Stimulated activated CD4-positive, alpha-beta T cell treated with anti-CD3 and anti-CD28 coated beads, TNF-alpha, amount 100 ng/mL, for 4 hours (primary cell): ENCODE measurements at regions not wholly inside any gene's neighbourhood (a gene's known extent, or its start where the extent isn't known, plus 50 kb on each side); places are given as distances from the start of the nearest gene placed in this dataset.
A peak's percentile ranks its signal among the peaks of the same experiment; 100 is the strongest.

ENCODE experiments used
- DNase-seq, 3 experiments: peaks; one replicate each; pipeline ENCODE4 v3.0.0-alpha.2; 2020; ENCODE audit warnings: low read depth in 3 of 3

DNA sequence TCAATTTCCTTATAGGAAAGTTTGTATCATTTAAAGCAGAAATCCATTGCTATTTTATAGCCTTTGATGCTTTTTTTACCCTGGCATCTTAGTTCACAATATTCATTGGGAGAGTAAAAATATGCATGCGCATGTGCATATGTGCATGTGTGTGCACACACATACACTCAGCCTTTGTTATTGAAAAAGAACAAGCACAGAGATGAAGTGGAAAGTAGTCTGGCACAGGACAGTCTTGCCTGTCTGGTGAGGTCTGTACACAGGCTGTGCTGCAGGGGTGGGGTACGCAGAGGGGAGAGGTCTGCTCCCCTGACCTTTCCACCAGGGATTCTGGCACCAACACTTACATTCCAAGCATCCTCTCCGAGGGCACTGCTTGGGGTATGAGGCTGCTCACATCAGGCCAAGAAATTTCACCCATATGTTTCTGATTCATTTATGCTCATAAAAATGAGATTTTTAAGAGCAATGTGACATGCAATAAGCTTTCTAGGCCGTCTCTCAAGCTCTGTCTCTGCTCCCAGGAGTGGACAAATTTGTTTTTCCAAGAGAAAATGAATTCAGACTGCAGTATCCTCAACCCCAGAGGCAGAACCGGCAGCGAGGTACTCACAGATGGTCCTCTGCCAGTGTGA, 237.2 kb downstream of the INSIG2 start:
- DNase-seq = no peak

DNA sequence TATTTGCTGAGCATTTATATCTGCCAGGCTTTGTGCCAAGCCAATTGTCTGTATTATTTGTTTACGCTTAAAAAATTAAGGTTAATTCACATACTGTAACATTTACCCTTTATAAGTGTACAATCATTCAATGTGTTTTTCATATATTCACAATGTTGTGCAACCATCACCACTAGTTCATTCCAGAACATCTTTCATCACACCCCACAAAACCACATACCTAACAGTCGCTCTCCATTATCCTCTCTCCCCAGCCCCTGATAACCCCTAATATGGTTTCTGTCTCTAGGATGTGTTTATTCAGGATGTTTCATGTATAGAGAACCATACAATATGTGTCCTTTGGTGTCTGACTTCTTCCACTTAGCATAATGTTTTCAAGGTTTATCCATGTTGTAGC, 234.1 kb downstream of the INSIG2 start:
- DNase-seq = no peak

DNA sequence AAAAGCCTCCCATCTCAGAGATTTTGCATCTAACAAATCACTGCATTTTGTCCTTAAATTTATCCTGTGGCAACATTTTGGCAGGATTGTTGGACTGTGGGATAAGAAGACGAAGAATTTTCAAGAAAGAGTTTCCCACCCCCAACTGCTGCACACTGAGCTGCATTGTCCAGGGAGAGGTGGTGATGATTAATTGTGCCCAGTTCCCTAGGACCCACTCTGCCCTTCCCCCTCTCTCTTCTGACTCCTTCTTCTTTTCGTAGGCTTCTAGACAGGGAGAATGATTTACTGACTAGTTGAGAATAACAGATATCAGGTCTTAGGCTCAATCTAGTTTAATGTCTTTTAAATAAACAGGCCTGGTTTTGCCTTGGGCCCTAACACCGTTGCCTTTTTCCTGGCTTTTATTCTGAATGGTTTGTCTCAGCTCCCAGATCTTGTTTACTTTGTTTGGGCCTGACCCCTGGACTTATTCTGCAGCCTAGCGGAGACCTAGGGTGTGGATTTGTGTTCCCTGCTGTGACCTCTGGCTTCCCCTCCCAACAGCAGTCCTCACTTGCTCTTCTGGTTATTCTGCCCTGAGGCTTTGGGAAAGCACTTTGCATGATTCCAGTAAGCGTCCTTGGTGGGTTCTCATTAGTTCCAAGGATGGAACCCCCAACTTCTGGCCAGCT, 233.3 kb downstream of the INSIG2 start:
- DNase-seq = no peak

DNA sequence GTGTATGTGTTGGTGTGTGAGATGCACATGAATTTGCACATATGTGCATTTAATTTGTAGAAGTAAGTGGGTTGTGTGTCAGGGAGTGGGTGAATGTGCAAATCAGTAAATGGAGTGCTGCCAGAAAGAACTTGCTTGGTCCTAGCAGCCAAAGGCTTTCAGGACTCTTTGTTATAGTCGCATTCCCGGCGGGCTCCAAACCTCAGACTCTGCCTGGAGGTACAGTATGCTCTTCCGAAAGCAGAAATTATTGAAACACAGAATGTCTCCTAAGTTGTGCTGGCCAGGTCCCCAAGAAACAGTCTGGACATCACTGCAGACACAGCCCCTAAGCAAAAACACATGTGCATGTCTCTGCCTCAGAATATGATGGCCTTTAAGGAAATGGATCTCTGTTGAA, 232.4 kb downstream of the INSIG2 start:
- DNase-seq = no peak

DNA sequence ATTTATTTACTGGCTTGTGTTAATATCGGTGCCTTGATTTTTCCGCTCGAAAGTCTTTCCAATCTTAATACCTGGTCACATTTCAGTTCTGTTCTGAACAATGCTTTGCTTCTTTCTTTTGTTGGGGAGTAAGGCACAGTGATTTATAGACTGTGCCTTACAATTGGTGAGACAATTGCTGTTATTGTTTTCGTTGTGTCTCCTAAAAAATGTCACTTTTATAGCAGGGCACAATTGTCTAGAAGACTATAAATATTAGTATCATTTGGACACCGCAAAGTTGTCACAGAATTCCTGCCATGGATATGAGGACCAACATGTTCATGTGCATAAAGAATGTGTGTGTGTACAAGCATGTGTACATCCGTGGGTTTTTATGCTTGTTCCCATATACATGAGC, 231.9 kb downstream of the INSIG2 start:
- DNase-seq = no peak

DNA sequence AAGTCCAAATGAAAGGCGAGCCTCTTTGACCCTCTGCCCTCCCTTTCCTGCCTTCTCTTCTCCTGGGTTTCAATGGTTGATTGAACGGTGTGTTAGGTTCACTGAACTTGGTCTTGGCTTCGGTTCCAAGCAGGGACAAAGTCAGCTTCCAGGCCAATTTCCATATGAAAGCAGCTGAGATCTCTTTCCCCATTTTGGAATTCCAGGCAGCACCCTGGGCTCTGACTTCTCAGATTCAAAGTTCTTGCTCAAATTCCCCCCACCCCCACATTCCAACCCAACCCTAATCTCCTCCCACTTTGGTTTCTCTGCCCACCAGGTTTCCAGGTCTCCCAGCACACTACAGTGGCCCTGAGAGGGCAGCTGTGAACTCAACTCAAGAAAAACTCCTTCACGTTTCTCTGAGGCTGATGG, 231.0 kb downstream of the INSIG2 start:
- no peak for DNase-seq

DNA sequence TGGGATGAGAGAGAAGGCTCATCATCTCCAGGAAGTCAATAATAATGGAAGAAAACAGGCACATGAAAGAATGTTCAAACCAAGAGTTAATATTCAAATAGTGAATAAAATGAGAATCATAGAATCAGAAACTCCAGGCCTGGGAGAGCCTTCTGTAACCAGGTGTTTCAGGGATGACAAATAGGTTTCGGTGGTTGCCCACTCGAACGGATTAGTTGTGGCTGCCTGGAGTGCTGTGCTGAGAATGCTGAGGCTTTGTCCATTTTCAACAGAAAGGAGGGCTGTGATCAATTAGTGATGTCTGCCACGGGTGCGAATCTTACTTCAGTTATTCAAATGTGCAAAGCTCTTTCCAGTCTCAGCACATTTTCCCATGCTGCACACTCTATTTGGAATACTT, 227.3 kb downstream of the INSIG2 start:
- DNase-seq = no peak

DNA sequence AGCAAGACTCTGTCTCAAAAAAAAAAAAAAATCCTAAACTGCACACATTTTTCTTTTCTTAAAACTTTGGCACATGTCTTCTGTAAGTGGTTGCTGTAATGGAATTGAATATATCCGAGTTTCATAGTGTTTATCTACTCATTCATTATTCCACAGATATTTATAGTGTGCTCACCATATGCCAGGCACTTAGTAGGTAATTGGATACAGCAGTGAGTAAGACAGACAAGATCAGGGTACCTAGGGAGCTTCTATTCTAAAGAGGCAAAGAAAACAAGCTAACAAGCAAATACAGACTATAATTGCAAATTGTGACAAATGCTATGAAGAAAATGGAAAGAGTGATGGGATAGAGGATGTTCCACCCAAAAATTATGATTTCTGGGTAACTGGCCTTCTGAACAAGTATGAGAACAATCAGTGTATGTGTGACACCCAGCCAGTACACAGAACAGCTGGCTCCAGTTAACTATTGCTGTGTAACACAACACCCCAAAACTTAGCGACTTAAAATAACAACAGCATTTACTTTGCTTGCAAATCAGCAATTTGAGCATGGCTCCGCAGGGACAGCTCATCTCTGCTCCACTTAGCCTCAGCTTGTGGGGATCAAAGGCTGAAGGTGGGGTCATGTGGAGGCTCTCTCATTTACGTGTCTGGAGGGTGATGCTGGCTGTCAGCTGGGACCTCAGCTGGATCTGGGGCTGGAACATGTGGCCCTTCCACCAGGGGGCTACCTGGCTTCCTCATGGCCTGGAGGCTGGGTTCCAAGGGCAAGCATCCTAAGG, 224.9 kb downstream of the INSIG2 start:
- DNase-seq = no peak

DNA sequence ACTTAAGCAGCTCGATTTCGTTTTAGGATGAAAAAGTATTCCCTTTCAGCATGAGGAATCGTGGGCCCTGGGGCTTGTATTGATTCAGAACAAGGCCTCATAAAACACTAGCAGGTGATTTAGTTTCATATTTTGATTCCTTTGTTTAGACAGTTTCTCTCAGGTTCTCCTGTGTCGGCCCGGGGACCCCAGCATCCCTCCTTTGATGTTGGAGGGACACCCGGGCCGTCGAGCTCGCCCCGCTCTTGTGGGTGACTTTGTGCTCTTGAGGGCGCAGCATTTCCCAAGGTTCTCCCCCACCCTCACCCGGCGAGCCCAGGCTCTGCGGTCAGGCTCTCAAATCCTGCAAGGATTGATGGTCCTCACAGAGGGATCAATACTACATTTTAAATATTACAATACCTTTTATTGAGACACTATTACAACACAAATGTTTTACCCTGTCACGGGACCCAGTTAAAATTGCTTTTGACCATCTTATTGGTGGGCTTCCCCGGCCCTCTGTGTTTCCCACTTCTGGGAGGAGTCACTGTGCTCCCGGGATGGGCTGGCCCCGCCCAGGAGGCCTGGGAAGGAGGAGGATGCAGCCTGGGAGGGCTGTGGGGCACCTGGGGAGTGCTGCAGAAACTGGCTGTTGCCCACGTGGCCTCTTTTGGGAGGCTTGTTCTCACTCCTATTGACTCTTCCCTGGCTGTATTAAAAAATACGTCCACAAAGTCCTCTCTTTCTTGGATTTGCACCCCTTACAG, 222.6 kb downstream of the INSIG2 start:
- no peak for DNase-seq

DNA sequence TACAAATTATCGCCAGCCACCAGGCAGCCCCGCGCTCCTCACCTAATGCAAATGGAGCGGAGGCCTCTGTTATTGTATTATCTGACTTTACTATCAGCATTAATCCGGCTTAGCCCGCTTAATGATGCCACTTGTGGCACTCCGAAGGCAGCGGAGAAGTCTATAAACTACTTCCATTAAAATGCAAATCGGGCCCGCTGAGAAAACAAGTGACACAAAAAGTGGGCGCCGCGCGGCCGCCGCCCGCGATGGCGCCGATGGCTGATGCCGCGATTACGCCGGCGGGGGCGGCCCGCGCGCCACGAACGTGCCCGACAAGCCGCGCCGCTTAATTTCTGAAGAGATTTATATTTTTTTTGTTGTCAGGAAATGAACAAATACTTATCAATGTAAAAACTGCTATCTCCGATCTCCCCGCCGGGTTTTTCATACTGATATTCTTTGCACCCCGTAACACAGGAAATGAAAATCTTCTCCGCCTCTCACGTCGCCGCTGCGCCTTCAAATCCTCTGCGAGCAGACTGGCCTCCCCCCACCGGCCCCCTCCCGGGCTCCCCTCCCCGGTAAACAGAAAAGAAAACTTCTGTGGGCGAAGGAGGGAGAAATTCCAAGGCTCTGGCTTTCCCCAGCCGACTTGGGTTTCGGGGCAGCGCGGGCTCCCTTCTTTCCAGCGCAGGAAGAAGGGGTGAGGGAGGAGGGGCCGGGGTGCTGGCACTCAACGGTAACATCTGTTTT, 221.8 kb downstream of the INSIG2 start:
- DNase-seq = peak; percentile 23 to 44 (median 39)

DNA sequence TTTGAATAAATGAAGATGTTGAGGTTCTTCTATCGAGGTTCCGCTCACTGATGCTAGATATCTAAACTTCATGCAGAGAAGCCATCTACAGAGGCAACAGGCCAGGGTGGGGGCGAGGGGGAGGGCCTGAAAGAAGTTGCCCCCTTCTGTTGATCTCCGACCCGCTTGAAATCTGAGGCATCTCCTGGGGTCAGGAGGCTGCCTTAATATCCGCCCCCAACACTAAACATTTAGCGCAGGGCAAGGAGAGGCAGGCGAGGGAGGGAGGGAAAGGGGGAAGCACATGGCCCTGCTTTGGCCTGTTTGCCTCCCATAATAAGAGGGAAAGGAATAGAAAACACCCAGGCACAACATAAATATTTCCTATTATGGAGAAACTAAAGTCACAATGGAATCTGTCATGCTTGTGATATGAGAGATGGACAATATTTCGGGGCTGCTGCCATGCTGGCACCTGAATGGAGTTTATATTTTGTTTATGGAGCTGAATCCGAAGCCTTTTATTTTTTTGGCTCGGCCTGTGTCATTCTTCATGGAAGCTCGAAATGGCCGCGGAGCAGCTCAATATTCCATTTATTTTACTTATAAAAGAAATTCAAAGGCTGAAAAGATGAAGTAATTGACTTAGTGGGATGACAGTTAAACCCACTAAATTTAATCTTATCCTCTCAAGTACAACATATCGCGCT, 221.1 kb downstream of the INSIG2 start:
- DNase-seq = no peak

DNA sequence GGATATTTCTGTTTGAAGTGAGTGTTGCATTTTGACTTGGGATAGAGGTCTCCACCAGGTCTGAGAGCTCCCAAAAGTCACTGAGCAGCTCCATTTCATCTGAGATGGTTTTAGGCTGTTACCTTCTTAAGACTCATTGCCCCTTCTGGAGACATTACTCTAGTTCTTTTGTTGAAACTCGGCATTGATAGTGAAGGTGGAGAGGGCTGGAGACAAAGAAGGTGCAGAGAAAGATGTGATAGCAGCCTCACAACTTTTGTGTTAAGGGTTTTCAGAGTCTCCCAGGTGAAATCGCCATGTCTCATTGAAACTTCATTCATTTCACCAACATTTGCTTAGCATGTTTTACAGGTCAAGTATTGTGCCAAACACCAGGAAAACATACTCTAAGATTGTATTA, 219.6 kb downstream of the INSIG2 start:
- no peak for DNase-seq

DNA sequence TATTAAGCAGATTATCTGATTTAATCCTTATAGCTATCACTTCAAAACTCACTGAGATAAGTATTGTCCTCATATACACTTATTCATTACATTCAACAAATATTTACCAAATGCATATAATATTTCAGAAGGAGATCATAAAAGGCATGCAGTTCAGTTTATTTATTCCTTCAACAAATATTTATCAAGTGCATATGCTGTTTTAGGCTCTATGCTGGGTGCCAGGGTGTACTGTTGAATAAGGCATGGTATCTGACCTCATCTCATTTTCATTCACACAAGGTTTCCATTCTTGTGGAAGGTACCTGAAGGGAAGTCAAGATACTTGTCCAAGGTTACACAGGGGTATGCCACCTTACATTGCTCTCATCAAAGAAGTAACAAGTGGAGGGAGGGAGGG, 213.0 kb downstream of the INSIG2 start:
- no peak for DNase-seq

DNA sequence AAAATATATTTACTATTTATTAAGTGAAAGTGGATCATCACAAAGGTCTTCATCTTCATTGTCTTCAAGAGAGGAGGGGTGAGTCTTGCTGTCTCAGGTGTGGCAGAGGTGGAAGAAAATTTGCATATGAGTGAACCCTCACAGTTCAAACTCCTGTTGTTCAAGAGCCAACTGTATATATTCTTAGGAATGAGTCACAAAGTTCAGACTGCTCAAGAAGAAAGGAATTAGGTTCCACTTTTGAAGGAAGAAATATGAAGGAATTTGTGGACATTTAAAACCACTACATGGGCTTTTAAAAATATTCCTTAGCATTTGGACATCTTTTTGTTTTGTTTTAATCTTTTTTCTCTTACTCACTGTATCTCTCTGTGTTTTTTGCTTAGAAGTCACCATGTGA, 212.6 kb downstream of the INSIG2 start:
- no peak for DNase-seq

DNA sequence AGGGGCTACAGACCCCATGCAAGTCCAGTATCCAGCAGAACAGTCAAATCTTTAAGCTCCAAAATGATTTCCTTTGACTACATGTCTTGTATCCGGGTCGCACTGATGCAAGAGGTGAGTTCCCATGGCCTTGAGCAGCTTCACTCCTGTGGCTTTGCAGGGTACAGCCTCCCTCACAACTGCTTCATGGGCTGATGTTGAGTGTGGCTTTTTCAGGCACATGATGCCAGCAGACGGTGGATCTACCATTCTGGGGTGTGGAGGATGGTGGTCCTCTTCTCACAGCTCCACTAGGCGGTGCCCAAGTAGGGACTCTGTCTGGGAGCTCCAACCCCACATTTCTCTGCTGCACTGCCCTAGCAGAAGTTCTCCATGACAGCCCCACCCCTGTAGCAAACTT, 208.4 kb downstream of the INSIG2 start:
- DNase-seq = no peak

DNA sequence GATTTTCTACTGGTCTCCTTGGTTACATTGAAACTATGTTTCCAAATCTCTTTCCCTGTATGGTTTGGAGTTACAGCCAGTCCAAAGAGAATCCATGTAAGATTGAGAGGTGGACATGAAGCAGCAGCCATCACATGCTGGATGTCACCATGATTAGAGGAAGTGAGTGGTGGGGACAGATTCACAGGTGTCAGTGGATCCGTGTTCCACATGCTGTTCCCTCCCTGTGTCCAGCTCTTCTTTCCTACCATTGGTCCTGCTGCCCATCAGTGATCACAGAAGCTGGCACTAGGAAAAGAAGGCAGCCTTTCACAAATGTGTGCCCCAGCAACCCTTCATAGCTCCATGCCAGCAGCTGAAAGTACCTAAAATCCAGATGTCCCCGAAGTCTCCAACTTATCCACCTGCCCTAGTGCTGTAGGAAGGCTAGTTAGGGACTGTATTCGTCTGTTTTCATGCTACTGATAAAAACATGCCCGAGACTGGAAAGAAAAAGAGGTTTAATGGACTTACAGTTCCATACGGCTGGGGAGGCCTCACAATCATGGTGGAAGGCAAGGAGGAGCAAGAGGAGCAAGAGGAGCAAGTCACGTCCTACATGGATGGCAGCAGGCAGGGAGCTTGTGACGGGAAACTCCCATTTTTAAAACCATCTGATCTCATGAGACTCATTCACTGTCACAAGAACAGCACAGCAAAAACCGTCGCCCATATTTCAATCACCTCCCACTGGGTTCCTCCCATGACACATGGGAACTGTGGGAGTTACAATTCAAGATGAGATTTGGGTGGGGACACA, 207.5 kb downstream of the INSIG2 start:
- DNase-seq = no peak

DNA sequence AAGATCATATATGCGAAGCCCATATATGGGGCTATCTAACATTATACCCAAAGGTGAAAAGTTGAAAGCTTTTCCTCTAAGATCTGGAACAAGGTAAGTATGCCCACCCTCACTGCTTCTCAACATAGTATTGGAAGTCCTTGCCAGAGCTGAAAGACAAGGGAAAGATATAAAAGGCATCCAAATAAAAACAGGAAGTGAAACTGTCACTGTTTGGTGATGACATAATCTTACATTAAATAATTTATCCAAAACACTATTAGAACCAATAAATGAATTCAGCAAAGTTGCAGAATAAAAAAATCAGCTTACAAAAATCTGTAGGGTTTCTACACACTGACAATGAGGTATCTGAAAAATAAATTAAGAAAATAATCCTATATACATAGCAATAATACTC, 205.8 kb downstream of the INSIG2 start:
- DNase-seq = no peak

DNA sequence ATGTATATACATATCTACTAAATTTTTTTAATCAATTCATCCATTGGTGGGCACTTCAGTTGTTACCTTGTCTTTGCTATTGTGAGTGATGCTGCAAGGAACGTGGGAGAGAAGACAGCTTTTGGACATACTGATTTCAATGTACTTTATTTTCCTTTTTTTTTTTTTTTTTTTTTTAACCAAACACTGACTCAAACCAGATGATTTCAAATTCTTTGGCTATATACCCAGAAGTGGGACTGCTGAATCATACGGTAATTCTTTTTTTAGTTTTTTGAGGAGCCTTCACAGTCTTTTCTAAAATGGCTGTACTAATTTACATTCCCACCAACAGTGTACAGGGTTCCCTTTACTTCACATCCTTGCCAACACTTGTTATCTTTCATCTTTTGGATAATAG, 204.7 kb downstream of the INSIG2 start:
- DNase-seq = no peak

DNA sequence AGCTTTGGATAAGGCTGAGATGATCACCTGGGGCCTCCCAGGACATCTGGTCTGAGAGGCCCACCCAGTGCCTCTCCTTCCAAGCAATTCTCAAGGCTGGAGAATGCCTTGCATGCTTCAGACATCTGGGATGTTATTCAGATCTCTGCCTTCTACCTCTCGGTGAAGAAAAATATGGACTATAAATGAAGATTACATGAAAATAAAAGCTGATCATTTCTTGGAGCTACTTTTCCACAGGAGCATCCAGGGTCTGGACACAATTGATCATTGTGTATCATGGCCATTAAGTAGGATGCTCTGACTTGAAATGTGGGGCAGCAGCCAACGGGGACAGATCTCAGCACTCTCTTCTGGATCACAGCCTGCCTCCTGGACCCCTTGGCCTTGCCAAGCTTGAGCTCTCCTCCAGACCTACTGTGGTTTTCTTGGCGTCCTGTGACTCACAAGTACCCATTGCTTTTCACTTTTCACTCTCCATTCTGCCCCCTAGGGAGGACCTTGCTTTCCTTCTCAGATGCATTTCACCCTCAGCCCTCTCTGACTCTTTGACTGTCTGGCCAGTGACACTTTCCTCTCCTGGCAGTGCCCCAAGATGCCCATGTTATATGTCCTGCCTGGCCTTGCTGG, 203.1 kb downstream of the INSIG2 start:
- DNase-seq = no peak
